ENCODE measurements at regions not wholly inside any gene's neighbourhood (a gene's known extent, or its start where the extent isn't known, plus 50 kb on each side); places are given as distances from the start of the nearest gene placed in this dataset.

- no peak for TF ChIP-seq TCF12 (IDR thresholded peaks at IDR 0.05; ENCODE audit: low read depth, low read length)
- TF ChIP-seq, protein P1, sequence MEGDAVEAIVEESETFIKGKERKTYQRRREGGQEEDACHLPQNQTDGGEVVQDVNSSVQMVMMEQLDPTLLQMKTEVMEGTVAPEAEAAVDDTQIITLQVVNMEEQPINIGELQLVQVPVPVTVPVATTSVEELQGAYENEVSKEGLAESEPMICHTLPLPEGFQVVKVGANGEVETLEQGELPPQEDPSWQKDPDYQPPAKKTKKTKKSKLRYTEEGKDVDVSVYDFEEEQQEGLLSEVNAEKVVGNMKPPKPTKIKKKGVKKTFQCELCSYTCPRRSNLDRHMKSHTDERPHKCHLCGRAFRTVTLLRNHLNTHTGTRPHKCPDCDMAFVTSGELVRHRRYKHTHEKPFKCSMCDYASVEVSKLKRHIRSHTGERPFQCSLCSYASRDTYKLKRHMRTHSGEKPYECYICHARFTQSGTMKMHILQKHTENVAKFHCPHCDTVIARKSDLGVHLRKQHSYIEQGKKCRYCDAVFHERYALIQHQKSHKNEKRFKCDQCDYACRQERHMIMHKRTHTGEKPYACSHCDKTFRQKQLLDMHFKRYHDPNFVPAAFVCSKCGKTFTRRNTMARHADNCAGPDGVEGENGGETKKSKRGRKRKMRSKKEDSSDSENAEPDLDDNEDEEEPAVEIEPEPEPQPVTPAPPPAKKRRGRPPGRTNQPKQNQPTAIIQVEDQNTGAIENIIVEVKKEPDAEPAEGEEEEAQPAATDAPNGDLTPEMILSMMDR (IDR thresholded peaks at IDR 0.05 in 2 of 3, conservative IDR thresholded peaks at IDR 0.05 in 1 of 3; ENCODE audit: control insufficient read depth in 2 of 3, extremely low read depth in 1 of 3, insufficient read depth in 1 of 3, low read depth in 3 of 3, low read length in 3 of 3) = no peak
- no peak for TF ChIP-seq EP300 (IDR thresholded peaks at IDR 0.05; ENCODE audit: borderline replicate concordance in 1 of 2, control insufficient read depth in 1 of 2, low read depth in 2 of 2, low read length in 2 of 2)
- TF ChIP-seq CREB1 (IDR thresholded peaks at IDR 0.05; ENCODE audit: low read depth) = no peak
- TF ChIP-seq ZNF274 (IDR thresholded peaks at IDR 0.05; ENCODE audit: insufficient read depth, insufficient read length) = no peak
- TF ChIP-seq POLR2A (IDR thresholded peaks at IDR 0.05; ENCODE audit: low read depth, low read length) = no peak
- no peak for TF ChIP-seq RAD21 (IDR thresholded peaks at IDR 0.05; ENCODE audit: insufficient read depth, low read depth, low read length)
- no peak for TF ChIP-seq NBN (IDR thresholded peaks at IDR 0.05)
- no peak for TF ChIP-seq GATAD2B (conservative IDR thresholded peaks at IDR 0.05; ENCODE audit: low read depth)
- TF ChIP-seq CBX5 (IDR thresholded peaks at IDR 0.05; ENCODE audit: low read depth) = no peak
- TF ChIP-seq SREBF1 (IDR thresholded peaks at IDR 0.05; ENCODE audit: low read length) = no peak
Observed at GRCh38 chr2:224145751-224146355, 106.8 kb upstream of the SERPINE2 start.

Measured in GM12878 (cell line).